Kidney (tissue), 13 donors: ENCODE measurements at regions not wholly inside any gene's neighbourhood (a gene's known extent, or its start where the extent isn't known, plus 50 kb on each side); places are given as distances from the start of the nearest gene placed in this dataset.

Source experiments
- DNase-seq, 5 donors: peaks; one replicate each; pipeline ENCODE4 v3.0.0-alpha.2; 2013 to 2020
- FAIRE-seq: peaks from 2 replicates; lab custom pipeline; 2012; peaks lifted over from hg19 to GRCh38; lab: Jason Lieb, UNC
- H3K27ac ChIP-seq, 2 donors: one replicate each; pipeline ENCODE4 v1.7.0; 2013; ENCODE audit warnings: low read depth in 2 of 2, low read length in 2 of 2, inconsistent platforms in 1 of 2
- H3K27me3 ChIP-seq: one replicate; pipeline ENCODE4 v1.7.1; 2013; ENCODE audit warnings: low read length, inconsistent platforms; ENCODE audit not compliant: control insufficient read depth, insufficient read depth
- H3K36me3 ChIP-seq, 3 donors: one replicate each; pipeline versions ENCODE4 v1.7.0 to v1.7.1; 2013; ENCODE audit warnings: low read length in 3 of 3, control low read depth in 1 of 3, inconsistent platforms in 1 of 3; ENCODE audit not compliant: insufficient read depth in 3 of 3, control insufficient read depth in 2 of 3
- H3K4me1 ChIP-seq, 3 donors: one replicate each; pipeline versions ENCODE4 v1.7.0 to v1.7.1; 2013; ENCODE audit warnings: low read length in 3 of 3, inconsistent platforms in 1 of 3, low read depth in 1 of 3; ENCODE audit not compliant: control insufficient read depth in 2 of 3, insufficient read depth in 2 of 3
- H3K4me3 ChIP-seq, 3 donors: one replicate each; pipeline versions ENCODE4 v1.7.0 to v1.8.1; 2013; ENCODE audit warnings: low read length in 3 of 3, control low read depth in 1 of 3, inconsistent platforms in 1 of 3
- H3K9ac ChIP-seq, 3 donors: one replicate each; pipeline versions ENCODE4 v1.7.0 to v1.7.1; 2013; ENCODE audit warnings: low read length in 3 of 3, control low read depth in 1 of 3, inconsistent platforms in 1 of 3
- H3K9me3 ChIP-seq, 3 donors: one replicate each; pipeline versions ENCODE4 v1.7.0 to v1.7.1; 2013; ENCODE audit warnings: low read length in 3 of 3, control low read depth in 1 of 3, inconsistent platforms in 1 of 3; ENCODE audit not compliant: control insufficient read depth in 2 of 3, insufficient read depth in 1 of 3
- intact Hi-C: fragments of 100-400 bp; cut with DNase I; formaldehyde crosslinking; loops from one replicate; pipeline ENCODE4 v1.11.1; 2022
- TF ChIP-seq, protein P1 (sequence below): IDR thresholded peaks from 3 replicates; pipeline ENCODE4 v1.5.1; 2012; ENCODE audit warnings: mild to moderate bottlenecking, moderate library complexity, borderline replicate concordance; ENCODE audit not compliant: insufficient read depth; ENCODE audit errors: extremely low read depth
- donor health status: control.
- donor health status: control.
- donor health status: control.
- donor health status: control.
- donor health status: control.
- donor health status: DM: yes; HTN: yes; CAD: no.
- donor health status: Normal renal cell carcinoma (clear cell type).

DNA sequence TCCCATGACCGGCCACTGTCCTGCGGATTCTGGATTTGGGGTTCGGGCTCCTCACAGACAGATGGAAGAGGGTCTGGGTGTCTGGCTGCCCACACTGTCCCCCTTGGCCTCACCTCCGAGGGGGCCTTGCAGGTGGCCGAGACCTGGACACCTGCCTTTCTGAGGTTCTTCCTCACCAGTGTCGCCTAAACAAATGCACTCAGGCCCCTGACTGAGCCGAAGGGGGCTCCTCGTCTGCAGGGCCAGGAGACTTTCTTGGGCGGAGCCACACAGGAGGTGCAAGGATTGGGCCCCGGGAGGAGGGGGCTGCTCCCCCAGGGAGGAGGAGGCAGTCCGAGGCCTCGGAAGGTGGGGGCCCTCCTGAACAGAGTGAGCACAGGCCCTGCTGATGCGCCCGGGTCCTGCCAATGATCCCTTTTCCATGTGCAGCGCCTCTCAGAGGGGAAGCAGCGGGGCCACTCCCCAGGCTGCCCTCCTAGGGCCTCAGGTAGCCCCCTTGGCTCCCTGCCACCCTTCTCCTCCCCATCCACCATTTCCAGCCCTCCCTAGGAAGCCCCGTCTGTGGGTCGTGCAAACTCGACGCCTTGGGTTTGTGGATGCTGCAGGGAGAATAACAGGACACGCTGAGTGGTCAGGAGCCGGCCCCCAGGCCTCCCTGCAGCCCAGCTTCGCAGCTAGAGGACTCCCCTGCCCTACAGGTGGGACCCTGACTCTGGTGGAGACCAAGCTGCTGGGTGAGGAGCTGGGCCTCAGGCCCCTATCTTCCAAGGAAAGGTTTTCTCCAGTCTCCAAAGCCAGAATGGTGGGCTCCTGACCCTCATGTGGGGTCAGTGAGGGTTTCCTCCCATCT is 63.4 kb upstream of the ZNF469 start:
- Histone ChIP-seq H3K27ac (no peak overlapping the region), H3K9me3 (no peaks in the 10 kb centered on the region), H3K27me3 (no peaks in the 10 kb centered on the region), H3K9ac (no peak overlapping the region), H3K4me1 (no peaks in the 10 kb centered on the region), H3K4me3 (no peak overlapping the region), H3K36me3 (no peaks in the 10 kb centered on the region)
- DNase-seq (peak in 1 of 5 donors; percentile 63), FAIRE-seq (no peak)
- TF ChIP-seq, protein P1, sequence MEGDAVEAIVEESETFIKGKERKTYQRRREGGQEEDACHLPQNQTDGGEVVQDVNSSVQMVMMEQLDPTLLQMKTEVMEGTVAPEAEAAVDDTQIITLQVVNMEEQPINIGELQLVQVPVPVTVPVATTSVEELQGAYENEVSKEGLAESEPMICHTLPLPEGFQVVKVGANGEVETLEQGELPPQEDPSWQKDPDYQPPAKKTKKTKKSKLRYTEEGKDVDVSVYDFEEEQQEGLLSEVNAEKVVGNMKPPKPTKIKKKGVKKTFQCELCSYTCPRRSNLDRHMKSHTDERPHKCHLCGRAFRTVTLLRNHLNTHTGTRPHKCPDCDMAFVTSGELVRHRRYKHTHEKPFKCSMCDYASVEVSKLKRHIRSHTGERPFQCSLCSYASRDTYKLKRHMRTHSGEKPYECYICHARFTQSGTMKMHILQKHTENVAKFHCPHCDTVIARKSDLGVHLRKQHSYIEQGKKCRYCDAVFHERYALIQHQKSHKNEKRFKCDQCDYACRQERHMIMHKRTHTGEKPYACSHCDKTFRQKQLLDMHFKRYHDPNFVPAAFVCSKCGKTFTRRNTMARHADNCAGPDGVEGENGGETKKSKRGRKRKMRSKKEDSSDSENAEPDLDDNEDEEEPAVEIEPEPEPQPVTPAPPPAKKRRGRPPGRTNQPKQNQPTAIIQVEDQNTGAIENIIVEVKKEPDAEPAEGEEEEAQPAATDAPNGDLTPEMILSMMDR: no peak
- intact Hi-C loops: no loop called here

DNA sequence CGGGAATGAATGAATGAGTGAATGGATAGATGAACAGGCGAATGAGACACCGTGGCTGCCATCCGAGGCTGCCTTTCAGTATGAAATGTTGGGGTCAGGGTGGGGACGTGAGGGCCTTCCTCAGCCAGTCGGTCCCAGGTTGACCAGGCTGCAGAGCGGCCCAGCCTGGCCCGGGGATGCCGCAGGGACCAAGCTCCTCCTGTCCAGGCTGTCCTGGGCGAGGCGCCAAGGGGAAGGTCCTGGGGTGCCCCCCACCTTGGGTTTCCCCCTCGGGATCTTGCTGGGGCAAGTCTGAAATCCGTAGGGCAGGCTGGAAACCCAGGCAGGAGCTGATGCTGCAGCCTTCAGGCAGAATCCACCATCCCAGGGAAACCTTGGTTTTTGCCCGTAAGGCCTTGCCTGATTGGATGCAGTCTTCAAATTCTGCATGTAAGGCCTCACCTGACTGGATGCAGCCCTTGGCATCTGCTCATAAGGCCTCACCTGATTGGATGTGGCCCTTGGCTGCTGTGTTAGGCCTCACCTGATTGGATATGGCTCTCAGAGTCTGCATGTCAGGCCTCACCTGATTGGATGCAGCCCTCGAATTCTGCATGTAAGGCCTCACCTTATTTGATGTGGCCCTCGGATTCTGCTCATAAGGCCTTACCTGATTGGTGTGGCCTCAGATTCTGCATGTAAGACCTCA is 61.7 kb upstream of the ZNF469 start:
- H3K9me3 ChIP-seq: no peaks in the 10 kb centered on the region
- H3K27ac ChIP-seq: no peak overlapping the region
- H3K4me3 ChIP-seq: no peak overlapping the region
- no peaks in the 10 kb centered on the region for H3K27me3 ChIP-seq
- intact Hi-C loops: no loop called here
- TF ChIP-seq, protein P1: no peak
- peak in 1 of 5 donors; percentile 69 for DNase-seq
- no peaks in the 10 kb centered on the region for H3K4me1 ChIP-seq
- FAIRE-seq: no peak
- H3K36me3 ChIP-seq: no peaks in the 10 kb centered on the region
- no peak overlapping the region for H3K9ac ChIP-seq

DNA sequence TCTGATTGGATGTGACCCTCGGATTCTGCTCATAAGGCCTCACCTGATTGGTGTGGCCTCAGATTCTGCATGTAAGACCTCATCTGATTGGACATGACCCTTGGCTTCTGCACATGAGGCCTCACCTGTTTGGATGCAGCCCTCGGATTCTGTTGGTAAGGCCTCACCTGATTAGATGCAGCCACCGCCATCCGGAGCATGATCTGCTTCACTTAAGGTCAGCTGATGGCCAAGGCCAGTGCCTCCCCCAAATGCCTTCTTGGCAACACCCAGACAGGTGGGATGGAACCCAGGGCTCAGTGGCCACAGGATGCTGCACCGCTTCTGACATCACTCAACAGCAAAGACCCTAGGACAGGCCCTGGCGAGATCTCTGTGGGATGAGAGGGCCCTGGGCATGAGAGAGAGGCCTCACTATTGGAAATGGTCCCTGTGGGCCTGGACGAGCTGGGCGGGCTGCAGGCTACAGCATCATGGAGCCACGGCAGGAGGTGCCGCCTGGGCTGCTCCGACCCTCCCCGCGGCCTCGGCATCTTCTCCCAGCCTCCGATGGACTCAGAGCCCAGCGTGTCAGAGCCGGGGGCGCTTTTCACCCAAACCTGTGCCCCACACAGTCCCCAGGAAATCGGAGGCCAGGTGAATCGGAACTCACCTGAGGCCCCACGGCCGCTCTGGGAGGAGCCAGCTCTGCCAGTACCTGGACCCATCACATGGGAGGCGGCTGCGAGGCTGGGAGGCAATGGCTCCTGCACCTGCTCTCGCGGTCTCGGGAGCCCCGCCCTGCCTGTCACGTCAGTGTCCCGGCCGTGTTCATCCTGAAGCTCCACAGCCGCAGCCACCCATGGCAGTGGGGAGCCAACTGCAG is 60.9 kb upstream of the ZNF469 start:
- Histone ChIP-seq H3K9ac (no peak overlapping the region), H3K27me3 (no peaks in the 10 kb centered on the region), H3K4me3 (no peak overlapping the region), H3K9me3 (no peaks in the 10 kb centered on the region), H3K27ac (no peak overlapping the region), H3K36me3 (no peaks in the 10 kb centered on the region), H3K4me1 (no peaks in the 10 kb centered on the region)
- FAIRE-seq (no peak), DNase-seq (peak in 1 of 5 donors; percentile 69)
- intact Hi-C loops: no loop called here
- TF ChIP-seq, protein P1: no peak
